Activated T-cell treated with anti-CD3 and anti-CD28 coated beads, Interleukin-2, amount 50 U/mL, for 1 hour (primary cell): ENCODE measurements at regions not wholly inside any gene's neighbourhood (a gene's known extent, or its start where the extent isn't known, plus 50 kb on each side); places are given as distances from the start of the nearest gene placed in this dataset.

Experiments
- DNase-seq: peaks from one replicate; pipeline ENCODE4 v3.0.0-alpha.2; 2020

DNA sequence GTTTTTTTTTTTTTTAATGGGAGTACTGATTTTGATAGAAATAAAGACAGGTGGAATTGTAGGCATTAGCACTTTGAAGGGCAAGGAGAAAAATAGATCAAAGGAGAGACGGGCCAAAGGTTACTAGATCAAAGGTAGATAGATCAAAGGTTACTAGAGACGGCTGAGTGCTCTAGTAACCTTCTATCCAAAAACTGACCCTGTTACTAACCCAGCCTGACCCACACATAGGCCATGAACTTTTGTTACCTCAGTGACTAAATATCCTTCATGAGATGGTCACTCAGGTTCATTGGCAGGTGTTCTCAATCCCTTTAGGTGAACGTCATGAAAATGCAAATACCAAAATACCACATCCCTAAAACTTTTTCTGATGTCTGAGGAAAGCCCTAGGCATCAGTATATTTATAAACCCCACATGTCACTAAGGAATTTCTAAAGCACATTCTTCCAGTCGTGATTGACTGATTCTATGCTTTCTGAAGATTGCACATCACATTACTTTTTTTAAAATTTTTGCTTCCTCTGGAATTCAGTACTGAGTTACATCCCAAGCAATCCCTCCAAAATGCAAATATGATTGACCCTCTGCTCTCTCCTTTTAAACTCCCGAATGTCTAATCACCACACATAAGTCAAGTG is 772.7 kb downstream of the BRINP1 start:
- DNase-seq = no peak

DNA sequence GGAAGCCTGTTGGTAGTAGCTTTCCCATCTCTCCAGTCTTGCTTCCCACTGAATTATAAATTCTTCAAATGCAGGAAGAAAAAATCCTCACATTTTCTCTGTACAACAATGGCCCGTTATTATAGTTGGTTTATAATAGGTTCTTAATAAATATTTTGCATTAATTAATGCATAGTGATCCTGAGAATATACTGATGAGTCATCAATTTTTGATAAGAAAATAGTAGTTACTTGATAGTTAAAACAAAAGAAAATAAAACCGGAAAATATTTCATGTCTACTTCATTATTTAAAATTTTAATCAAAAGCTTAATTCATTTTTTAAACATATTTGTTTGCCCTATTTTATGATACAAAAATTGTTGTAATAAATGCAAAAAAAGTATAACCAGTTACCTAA is 762.6 kb downstream of the BRINP1 start:
- no peak for DNase-seq

DNA sequence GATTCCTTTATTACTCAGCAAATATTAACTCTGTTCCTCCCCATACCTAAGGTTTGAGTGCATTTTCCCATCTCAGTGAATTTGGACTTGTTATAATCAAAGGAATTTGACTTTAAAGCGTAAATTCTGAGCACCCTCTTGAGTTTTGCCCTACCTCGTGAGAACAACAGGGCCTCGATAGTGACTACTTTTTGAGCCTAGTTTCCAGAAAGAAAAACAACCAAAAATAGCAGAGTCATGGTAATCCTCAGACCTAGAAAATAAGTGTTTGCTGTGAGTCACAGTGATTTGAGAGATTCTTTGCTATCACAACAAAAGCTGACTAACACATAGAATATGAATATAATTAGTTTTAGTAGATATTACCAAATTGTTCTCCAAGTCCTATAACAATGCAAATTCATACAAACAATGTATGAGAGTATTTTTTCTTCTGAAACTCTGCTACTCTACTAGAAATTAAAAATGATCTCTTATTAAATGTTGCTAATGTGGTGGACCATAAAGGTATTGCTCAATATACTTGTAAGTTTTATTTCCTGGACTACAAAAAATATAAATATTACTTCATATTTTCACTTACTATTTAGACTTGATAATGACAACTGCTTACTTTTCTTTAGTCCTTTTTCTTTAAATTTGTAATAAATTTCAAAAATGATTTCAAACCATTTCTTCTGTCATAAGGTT is 759.7 kb downstream of the BRINP1 start:
- no peak for DNase-seq

DNA sequence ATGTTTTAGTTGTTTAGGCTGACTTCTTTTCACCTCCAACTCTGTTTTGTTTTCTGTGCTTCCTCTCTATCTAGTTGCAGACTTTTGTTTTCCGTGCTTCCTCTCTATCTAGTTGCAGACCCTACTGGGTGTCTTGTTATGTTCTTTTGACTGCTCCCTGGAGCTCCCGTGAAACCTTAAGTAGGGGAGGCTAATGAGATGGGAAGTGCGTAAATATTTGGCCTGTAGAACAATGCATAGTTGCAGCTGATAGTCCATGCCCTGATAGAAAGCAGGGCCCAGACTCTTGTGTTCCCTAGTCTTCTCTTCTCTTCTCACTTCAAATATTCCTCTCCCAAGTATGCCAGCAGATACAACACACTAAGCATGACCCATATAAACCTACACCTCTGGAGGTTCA is 757.0 kb downstream of the BRINP1 start:
- no peak for DNase-seq

DNA sequence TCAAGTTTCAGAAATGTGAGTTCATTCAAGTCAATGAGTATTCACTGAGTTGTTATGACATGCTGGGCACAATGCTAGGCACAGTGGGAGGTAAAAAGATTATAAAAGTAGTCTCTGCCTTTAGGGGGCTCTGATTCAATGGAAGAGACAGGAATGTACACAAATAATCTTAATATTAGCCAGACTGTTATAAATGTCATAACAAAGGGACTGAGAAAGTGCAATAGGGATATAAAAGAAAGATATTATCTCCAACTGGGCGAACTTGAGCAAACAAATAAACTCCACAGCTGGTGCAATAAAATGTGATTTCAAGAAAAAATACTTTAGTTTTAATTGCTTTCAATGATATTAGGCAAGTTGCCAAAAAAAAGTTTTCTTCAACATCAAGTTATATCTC is 755.2 kb downstream of the BRINP1 start:
- DNase-seq = no peak

DNA sequence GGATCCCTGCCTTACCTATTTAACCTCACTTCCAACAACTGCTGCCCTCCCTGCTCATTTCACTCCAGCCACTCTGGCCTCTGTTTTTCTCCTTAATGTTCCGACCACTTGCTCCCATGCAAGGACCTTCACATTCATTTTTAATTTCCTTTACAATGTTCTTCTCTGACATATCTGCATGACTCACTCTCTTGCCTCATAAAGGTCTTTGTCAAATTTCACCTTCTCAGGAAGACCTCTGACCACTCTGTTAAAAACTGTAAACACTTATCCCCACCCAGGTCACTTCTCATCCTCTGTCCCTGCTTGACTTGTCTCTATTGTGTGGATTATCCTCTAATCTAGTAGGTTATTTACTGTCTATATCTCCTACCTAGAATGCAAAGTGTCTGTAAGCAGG is 751.2 kb downstream of the BRINP1 start:
- DNase-seq = no peak

DNA sequence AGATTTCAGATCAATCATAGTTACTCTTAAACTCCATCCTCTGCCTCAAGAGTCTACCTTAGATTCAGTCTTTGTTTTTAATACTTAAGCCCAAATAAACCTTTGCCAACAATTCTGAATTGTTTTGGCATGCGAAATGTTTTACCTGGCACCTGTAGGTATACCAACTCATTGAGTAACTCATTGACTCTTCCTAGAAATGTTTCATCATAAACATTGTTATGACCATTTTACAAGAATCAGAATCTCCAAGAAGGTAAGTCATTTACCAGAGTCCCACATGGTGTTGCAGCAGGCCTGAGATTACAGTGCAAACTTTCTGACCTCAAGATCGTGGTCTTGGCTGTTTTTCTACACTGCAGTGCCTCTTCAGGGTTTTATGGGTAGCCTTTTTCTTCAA is 750.4 kb downstream of the BRINP1 start:
- no peak for DNase-seq

DNA sequence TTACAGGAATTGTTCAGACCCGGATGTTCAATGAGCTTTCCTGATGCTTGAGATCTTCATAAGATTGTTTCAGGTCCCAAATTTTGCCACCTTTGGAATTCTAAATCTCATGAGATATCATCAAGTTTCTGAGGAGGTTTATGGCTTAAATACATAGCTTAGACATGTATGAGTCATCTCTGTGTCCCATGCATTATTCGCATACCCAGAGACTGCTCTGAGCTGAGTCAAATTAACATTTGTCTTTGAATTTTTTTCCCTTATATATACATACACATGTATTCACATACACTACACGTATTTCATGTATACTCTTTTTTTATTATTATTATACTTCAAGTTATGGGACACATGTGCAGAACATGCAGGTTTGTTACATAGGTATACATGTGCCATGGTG is 744.6 kb downstream of the BRINP1 start:
- no peak for DNase-seq

DNA sequence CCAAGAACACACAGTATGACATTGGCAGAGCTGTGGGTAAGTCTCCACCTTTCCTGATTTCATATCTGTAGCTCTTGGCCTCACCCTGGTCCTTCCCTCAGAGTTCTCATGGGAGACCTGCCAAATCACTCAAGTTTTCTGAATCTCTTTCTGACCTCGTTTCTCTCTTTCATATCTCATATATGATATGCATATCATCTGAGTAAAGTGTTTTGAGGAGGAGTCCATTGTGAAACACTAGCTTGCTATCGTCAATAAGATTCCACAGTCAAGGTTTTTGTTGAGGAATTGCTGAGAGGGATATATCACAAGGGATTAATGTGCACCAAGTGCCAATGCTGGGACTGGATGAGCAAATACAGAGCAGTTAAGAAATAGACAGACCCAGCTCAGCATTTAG is 739.2 kb downstream of the BRINP1 start:
- no peak for DNase-seq

DNA sequence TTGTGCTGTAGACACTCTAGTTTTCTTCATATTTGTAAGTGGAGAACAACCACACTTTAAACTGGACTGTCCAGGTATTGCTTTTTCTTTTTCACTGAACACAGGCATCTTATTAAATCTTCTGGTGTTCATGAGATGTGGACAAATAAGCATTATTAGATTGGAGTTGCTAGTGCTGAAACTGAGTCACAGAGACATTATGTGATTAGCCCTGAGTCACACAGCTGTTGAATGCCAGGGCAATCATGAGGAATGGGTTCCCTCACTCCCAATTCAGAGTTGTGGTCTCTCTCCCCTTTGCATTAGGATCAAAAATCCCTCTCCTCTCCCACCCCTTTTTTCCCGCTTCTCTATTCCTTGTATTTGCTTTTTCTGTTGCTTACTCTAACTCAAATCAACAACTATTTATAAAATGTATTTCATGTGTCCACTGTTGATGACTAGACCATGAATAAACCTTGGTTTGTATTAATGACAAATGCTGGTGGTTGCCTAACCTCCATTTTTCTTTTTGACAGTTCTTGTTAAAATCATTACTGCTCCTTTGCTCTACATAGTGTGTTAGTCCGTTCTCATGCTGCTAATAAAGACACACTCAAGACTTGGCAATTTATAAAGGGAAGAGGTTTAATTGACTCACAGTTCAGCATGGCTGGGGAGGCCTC is 738.2 kb downstream of the BRINP1 start:
- DNase-seq = no peak

DNA sequence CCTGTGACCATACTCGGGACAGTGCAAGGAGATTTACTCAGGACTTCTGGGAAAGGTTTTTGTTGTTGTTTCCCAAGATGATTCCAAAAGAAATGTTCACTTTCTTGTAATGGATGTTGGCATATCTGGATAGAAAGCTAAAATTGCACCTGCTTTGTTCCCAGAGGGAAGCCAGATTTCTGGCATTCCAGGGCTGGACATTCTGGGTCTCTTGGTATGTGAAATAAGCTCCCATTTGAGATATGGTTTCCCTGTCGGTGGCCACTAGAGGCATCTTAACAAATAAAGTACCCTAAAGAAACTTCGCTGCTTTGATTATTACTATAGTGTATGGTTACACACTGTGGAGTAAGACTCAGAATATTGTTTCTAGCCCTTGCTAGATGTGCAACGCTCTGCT is 737.3 kb downstream of the BRINP1 start:
- DNase-seq = no peak

DNA sequence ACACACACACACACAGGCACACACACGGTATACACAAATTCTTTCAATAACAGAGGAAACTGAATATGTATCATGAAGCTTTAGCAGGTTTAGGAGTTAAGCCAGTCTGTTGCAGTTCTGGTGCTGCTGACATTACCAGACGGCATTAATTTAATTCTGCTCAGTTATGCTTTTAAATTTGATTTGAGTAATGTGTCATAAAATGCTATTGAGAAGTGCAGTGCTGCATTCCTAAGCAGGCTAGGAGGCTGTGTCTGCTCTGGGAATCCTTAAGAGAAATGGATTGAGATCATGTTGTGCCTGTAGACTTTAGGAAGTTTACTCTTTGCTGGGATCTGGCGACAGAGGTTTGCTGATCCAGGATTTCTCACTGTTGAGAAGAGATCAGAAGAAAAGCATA is 733.8 kb downstream of the BRINP1 start:
- DNase-seq = no peak

DNA sequence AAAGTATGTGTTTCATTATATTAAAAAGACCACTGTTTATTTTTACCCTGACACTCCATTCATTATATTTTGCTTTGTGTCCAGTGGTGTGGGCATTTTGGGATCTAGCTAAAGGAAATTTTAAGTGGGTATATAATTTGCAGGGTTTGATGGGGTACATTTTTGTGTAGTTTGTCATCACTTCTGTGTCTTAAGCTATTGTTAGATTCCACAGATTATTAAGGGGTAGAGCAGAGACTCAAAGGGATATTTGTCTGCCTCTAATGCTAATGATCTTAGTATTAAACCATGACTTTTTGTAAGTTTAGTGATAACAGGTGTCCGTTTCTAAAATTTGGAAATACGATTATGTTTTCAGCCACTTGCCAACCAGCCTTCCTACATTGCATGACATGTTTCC is 731.6 kb downstream of the BRINP1 start:
- DNase-seq = no peak

DNA sequence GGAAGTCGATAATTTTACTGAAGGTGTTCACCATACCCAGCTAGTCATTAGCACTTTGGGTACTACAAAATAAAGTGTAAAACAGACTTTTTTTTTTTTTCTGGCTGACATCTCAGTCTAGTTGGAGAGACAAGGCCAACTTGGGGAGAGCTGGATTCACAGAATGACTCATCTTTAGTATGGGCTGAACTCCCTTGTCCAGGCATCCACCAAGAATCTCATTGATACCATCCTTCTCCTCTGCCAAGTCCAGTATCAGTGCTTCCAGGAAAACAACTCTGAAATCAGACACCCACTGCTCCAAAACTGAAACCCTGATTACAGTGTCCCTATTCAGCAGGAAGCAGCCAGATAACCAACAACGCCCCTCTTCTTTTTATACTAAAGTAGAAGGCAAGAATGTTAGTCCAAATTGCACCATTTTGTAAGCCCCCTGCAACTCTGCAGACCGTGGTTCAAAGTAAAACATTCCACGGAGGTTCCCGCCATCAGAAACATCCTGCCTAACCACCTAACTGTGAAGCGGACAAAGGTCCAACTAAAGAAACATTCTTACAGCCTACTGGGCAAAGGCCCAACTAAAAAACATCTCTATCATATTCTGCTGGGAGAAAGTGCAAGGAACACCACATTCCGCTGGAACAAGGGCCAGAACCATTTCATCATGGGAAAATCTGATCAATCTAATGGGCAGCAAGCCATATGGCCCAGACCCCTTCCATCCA is 728.2 kb downstream of the BRINP1 start:
- no peak for DNase-seq

DNA sequence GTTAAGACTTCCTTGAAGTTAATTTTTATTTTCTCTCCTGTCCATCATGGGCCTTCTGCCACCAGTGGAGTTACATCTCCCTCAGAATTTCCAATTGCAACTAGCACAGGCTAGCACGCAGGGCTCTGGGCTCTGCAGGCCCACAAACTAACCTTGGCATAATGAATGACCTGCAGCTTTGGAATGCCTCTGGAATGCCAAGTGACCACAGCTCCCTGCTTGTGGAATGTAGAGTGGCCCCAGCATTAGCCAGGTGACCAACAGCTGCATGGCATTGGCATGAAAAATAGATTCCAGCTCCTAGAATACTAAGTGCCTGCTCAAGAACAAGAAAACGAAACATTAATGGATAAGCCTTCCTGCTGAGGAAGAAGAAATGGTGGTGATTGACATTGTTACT is 726.1 kb downstream of the BRINP1 start:
- DNase-seq = no peak

DNA sequence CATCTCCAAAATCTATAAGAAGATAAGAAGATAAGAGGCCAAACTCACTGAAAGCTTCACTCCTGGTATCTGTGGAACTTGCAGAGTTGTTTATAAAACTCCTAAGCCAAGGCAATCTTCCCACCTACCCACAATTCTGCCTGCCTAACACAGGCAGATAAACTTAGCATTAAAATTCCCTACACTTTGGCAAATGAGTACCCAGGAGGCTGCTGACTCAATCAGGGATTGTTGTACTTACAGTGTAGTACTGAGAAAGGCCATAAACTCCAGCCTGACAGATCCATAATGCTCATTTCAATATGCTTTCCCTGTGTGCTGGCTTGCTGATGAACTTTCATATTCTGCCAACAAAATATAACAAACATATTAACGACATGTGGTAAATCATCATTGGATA is 725.2 kb downstream of the BRINP1 start:
- no peak for DNase-seq

DNA sequence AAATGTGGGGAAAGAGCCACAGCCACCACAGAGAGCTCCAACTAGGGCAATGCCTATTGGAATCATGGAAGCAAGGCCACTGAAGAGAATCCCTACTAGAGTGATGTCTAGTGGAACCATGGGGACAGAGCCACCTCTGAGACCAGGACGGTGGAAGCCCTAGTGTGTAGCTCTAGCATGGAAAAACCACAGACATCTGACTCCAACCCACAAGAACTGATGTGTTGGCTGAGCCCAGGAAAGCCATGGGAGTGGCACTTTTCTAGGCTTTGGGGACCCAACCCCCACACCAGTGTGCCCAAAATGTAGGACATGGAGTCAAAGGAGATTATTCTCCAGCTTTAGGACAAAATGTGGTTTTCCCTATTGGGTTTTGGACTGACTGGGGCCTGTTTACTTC is 721.9 kb downstream of the BRINP1 start:
- no peak for DNase-seq

DNA sequence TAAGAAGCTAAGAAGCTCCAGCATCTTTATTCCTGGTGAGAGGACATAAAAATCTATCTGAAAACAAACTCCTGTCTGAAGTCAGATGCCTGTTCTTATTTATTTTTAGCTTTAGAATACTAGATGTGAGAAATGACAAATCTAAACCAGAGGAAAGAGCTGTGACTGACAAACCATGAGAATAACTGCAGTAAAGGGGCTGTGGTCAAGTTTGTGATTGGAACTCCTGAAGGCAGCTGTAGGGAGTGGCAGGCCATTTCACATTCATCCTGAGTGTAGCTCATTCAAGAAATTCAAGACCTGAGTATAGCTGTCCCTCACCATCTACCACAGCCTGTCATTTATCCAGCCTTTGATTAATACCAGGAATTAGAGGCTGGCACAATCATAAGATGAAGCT is 718.8 kb downstream of the BRINP1 start:
- no peak for DNase-seq

DNA sequence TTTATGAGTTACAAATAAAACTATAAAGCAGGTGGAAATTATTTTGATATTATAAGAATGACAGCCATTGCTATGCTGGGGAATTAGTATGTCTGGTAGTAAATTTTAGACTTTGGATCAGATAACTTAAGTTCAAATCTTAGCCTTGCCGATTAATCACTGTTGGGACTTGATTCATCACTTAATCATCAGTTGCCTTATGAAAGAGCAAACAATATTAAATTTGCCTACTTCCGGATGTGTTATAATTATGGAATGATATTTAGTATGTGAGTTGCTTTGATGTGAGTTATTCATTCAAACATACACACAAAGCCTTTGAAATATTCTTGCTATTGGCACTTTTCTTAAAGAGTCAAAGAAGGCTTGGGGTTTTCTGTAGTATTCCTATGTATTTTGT is 717.7 kb downstream of the BRINP1 start:
- no peak for DNase-seq

DNA sequence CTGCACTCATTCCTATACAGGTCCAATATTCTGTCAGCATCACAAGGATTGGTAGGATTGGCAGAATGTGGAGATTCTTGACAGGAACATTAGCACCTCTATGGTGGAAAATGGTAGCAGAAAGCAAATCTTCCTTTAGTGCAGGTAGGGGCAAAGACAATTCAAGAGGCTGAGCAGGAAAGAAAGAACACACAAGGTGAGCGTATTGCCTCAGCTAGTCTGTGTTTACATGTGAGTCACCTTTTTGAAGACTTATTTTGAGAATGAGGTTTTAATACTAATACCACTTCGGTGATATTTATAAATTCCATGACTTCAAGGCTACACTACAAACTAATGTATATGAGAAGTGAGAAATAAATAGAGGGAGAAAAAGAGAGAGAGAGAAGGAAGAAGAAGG is 717.0 kb downstream of the BRINP1 start:
- DNase-seq = no peak

DNA sequence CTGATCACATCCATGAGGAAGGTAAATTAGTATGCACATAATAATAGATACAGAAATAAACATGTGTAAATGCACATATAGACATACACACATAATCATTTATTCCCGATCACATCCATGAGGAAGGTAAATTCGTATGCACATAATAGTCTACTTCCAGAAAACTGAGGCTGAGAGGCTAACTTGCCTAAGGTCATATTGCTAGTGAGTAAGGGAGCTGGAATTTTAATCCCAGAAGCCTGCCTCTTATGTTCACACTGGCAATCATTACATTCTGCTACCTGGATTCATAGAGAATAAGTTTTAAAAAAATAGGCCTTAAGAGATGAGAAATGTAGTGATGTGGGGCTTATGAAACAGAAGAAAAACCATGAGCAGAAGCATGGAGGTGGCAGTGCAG is 716.3 kb downstream of the BRINP1 start:
- DNase-seq = no peak

DNA sequence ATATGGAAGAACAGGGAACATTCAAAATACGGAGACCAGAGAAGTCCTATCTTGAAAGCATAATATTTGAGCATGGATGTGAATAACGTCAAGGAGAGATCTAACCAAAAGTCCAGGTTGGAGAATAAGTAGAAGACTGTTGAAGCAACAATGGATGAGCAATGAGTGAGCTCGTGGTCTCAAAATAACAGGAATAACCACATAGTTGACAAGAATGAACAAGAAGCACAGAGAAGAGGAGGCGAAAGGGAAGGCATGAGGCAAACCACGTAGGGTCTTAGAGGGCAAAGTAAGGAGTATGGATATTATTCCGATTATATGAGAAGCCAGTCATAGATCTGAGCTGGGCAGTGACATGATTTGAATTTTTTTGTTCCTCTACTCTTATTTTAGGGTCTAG is 710.2 kb downstream of the BRINP1 start:
- no peak for DNase-seq

DNA sequence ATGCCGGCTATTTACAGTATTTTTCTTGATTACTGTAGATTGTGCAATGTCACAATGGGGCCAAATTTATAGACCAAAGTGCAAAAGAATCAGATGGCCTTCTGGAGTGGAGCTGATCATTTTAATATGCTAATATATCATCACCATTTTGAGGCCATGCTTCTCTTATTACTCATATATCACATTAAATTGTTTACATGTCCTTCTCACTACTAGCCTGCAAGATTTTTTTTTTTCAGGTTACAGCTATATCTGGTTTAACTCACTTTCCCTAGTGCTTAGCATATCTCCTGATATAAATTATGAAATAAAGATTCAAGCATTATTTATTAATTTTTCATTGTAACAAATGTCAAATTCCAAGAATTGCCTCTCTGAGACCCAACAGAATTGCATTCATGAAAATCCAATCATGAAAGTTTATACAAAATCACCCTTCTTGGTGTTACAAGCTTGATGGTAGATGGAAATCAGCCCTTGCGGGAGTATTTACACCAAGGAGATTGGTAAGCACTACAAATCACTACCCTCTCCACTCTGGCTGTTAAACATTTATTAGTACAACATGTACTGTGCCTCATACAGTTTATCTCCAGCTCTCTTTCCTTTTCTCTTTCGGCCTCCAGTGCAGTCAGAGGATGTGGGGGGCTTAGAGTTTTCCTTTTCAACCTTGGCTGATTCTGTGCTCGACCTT is 703.9 kb downstream of the BRINP1 start:
- no peak for DNase-seq
